CD8-positive, alpha-beta memory T cell (primary cell): ENCODE measurements at regions not wholly inside any gene's neighbourhood (a gene's known extent, or its start where the extent isn't known, plus 50 kb on each side); places are given as distances from the start of the nearest gene placed in this dataset.

Experiments used
- CTCF ChIA-PET: fragments of 350-600 bp; sonication (Branson Sonifier 250); formaldehyde crosslinking; loops from one replicate; lab custom pipeline; 2021; ENCODE audit warnings: antibody characterized with exemption; lab: Charles Lee
- POLR2A ChIA-PET: fragments of 350-600 bp; sonication (Branson Sonifier 250); formaldehyde crosslinking; loops from one replicate; lab custom pipeline; 2021; ENCODE audit warnings: antibody characterized with exemption; lab: Charles Lee
- DNase-seq, 5 donors: peaks; one replicate each; pipeline versions ENCODE4 v3.0.0 to v3.0.0-alpha.2; 2020 to 2022; ENCODE audit warnings: mixed read lengths in 1 of 5
- H3K27ac ChIP-seq: one replicate; pipeline ENCODE4 v1.7.0; 2013; ENCODE audit warnings: low read depth, mild to moderate bottlenecking, low read length, moderate library complexity
- H3K27me3 ChIP-seq: 2 replicates; pipeline ENCODE4 v1.7.0; 2013; ENCODE audit warnings: low read length, mild to moderate bottlenecking; ENCODE audit not compliant: insufficient read depth, poor library complexity, severe bottlenecking
- H3K36me3 ChIP-seq: 2 replicates; pipeline ENCODE4 v1.7.0; 2013; ENCODE audit warnings: mild to moderate bottlenecking, low read length, moderate library complexity; ENCODE audit not compliant: insufficient read depth
- H3K4me1 ChIP-seq: 2 replicates; pipeline ENCODE4 v1.7.0; 2013; ENCODE audit warnings: mild to moderate bottlenecking, low read length, moderate library complexity; ENCODE audit not compliant: insufficient read depth
- H3K4me3 ChIP-seq: 2 replicates; pipeline ENCODE4 v1.7.0; 2013; ENCODE audit warnings: mild to moderate bottlenecking, low read length
- H3K9me3 ChIP-seq: 2 replicates; pipeline ENCODE4 v1.7.0; 2013; ENCODE audit warnings: mild to moderate bottlenecking, low read length
- H3K27ac Mint-ChIP-seq, 8 donors: one replicate each; pipeline ENCODE4 v1.8.0; 2020 to 2021; ENCODE audit warnings: mixed read lengths in 8 of 8, mild to moderate bottlenecking in 6 of 8, inconsistent platforms in 3 of 8, moderate library complexity in 3 of 8
- H3K27me3 Mint-ChIP-seq, 2 donors: one replicate each; pipeline ENCODE4 v1.8.0; 2020 to 2021; ENCODE audit warnings: mixed read lengths in 2 of 2, mild to moderate bottlenecking in 1 of 2, moderate library complexity in 1 of 2
- H3K36me3 Mint-ChIP-seq, 3 donors: one replicate each; pipeline ENCODE4 v1.8.0; 2020 to 2021; ENCODE audit warnings: mixed read lengths in 3 of 3, inconsistent platforms in 1 of 3, mild to moderate bottlenecking in 1 of 3
- H3K4me1 Mint-ChIP-seq, 3 donors: one replicate each; pipeline ENCODE4 v1.8.0; 2020 to 2021; ENCODE audit warnings: mixed read lengths in 3 of 3, inconsistent platforms in 1 of 3, mild to moderate bottlenecking in 1 of 3
- H3K4me3 Mint-ChIP-seq, 7 donors: one replicate each; pipeline ENCODE4 v1.8.0; 2020 to 2021; ENCODE audit warnings: mixed read lengths in 7 of 7, mild to moderate bottlenecking in 6 of 7, moderate library complexity in 4 of 7, inconsistent platforms in 2 of 7
- H3K9me3 Mint-ChIP-seq, 5 donors: one replicate each; pipeline ENCODE4 v1.8.0; 2020 to 2022; ENCODE audit warnings: mixed read lengths in 5 of 5, mild to moderate bottlenecking in 3 of 5, moderate library complexity in 2 of 5, inconsistent platforms in 1 of 5

- no peak overlapping the region for H3K27ac ChIP-seq
- H3K36me3 Mint-ChIP-seq: no peaks in the 10 kb centered on the region
- H3K4me3 Mint-ChIP-seq: no peak overlapping the region
- no peaks in the 10 kb centered on the region for H3K27me3 ChIP-seq
- H3K36me3 ChIP-seq: no peaks in the 10 kb centered on the region
- no peaks in the 10 kb centered on the region for H3K9me3 ChIP-seq
- no peaks in the 10 kb centered on the region for H3K4me1 Mint-ChIP-seq
- CTCF ChIA-PET: no interaction called here
- H3K4me3 ChIP-seq: no peak overlapping the region
- H3K27ac Mint-ChIP-seq: no peak overlapping the region
- peaks cover 0 to 4% (median 1%) of the 10 kb centered on the region in 5 donors for H3K9me3 Mint-ChIP-seq
- DNase-seq: no peak
- POLR2A ChIA-PET: no interaction called here
- H3K27me3 Mint-ChIP-seq: peaks cover 0 to 3% of the 10 kb centered on the region in 2 donors
- H3K4me1 ChIP-seq: no peaks in the 10 kb centered on the region
These were observed 127.5 kb upstream of the GIMD1 start for GRCh38 chr4:106496061-106496460.

GRCh38 chr4:106495476-106495875 lies 126.9 kb upstream of the GIMD1 start:
- no peak overlapping the region for H3K4me3 Mint-ChIP-seq
- H3K27me3 ChIP-seq: no peaks in the 10 kb centered on the region
- ChIA-PET CTCF (no interaction called here), POLR2A (no interaction called here)
- H3K27me3 Mint-ChIP-seq: peaks cover 0 to 3% of the 10 kb centered on the region in 2 donors
- H3K4me1 ChIP-seq: no peaks in the 10 kb centered on the region
- no peak overlapping the region for H3K4me3 ChIP-seq
- no peak for DNase-seq
- H3K27ac ChIP-seq: no peak overlapping the region
- no peaks in the 10 kb centered on the region for H3K4me1 Mint-ChIP-seq
- peaks cover 0 to 4% (median 1%) of the 10 kb centered on the region in 5 donors for H3K9me3 Mint-ChIP-seq
- no peaks in the 10 kb centered on the region for H3K36me3 ChIP-seq
- H3K9me3 ChIP-seq: no peaks in the 10 kb centered on the region
- H3K36me3 Mint-ChIP-seq: no peaks in the 10 kb centered on the region
- H3K27ac Mint-ChIP-seq: no peak overlapping the region

GRCh38 chr4:106494066-106494465 lies 125.5 kb upstream of the GIMD1 start:
- Mint-ChIP-seq H3K27me3 (peaks cover 0 to 3% of the 10 kb centered on the region in 2 donors), H3K27ac (no peak overlapping the region), H3K9me3 (peaks cover 0 to 4% (median 1%) of the 10 kb centered on the region in 5 donors), H3K4me1 (no peaks in the 10 kb centered on the region), H3K36me3 (no peaks in the 10 kb centered on the region), H3K4me3 (no peak overlapping the region)
- H3K4me3 ChIP-seq: no peak overlapping the region
- ChIA-PET CTCF (no interaction called here), POLR2A (no interaction called here)
- no peaks in the 10 kb centered on the region for H3K36me3 ChIP-seq
- H3K4me1 ChIP-seq: no peaks in the 10 kb centered on the region
- no peak overlapping the region for H3K27ac ChIP-seq
- no peaks in the 10 kb centered on the region for H3K27me3 ChIP-seq
- H3K9me3 ChIP-seq: no peaks in the 10 kb centered on the region
- no peak for DNase-seq

GRCh38 chr4:106493086-106493485 lies 124.5 kb upstream of the GIMD1 start:
- no peaks in the 10 kb centered on the region for H3K36me3 Mint-ChIP-seq
- POLR2A ChIA-PET: no interaction called here
- Histone ChIP-seq H3K27me3 (no peaks in the 10 kb centered on the region), H3K36me3 (no peaks in the 10 kb centered on the region), H3K4me1 (no peaks in the 10 kb centered on the region), H3K4me3 (no peak overlapping the region), H3K9me3 (no peaks in the 10 kb centered on the region), H3K27ac (no peak overlapping the region)
- H3K27me3 Mint-ChIP-seq: peaks cover under 1 to 4% of the 10 kb centered on the region in 2 donors
- no peak overlapping the region for H3K4me3 Mint-ChIP-seq
- no peak for DNase-seq
- H3K9me3 Mint-ChIP-seq: peaks cover 0 to 4% (median 2%) of the 10 kb centered on the region in 5 donors
- H3K4me1 Mint-ChIP-seq: no peaks in the 10 kb centered on the region
- no peak overlapping the region for H3K27ac Mint-ChIP-seq
- CTCF ChIA-PET: no interaction called here

GRCh38 chr4:106486533-106486932 lies 118.0 kb upstream of the GIMD1 start:
- ChIA-PET POLR2A (no interaction called here), CTCF (no interaction called here)
- peaks cover 4 to 7% of the 10 kb centered on the region in 2 donors for H3K27me3 Mint-ChIP-seq
- Histone ChIP-seq H3K4me1 (no peaks in the 10 kb centered on the region), H3K27ac (no peak overlapping the region), H3K4me3 (no peak overlapping the region), H3K9me3 (no peaks in the 10 kb centered on the region), H3K27me3 (no peaks in the 10 kb centered on the region), H3K36me3 (no peaks in the 10 kb centered on the region)
- no peak overlapping the region for H3K4me3 Mint-ChIP-seq
- no peaks in the 10 kb centered on the region for H3K4me1 Mint-ChIP-seq
- no peaks in the 10 kb centered on the region for H3K36me3 Mint-ChIP-seq
- H3K9me3 Mint-ChIP-seq: peaks cover 0 to 6% (median 4%) of the 10 kb centered on the region in 5 donors
- H3K27ac Mint-ChIP-seq: no peak overlapping the region
- DNase-seq: no peak

- H3K27ac Mint-ChIP-seq: no peak overlapping the region
- peaks cover 0 to 6% (median 2%) of the 10 kb centered on the region in 5 donors for H3K9me3 Mint-ChIP-seq
- Histone ChIP-seq H3K4me3 (no peak overlapping the region), H3K27me3 (no peaks in the 10 kb centered on the region), H3K9me3 (no peaks in the 10 kb centered on the region), H3K36me3 (no peaks in the 10 kb centered on the region), H3K4me1 (no peaks in the 10 kb centered on the region), H3K27ac (no peak overlapping the region)
- H3K4me1 Mint-ChIP-seq: no peaks in the 10 kb centered on the region
- DNase-seq: no peak
- H3K36me3 Mint-ChIP-seq: no peaks in the 10 kb centered on the region
- POLR2A ChIA-PET: no interaction called here
- no peak overlapping the region for H3K4me3 Mint-ChIP-seq
- H3K27me3 Mint-ChIP-seq: peaks cover 0 to 1% of the 10 kb centered on the region in 2 donors
- CTCF ChIA-PET: no interaction called here
These were observed 113.2 kb upstream of the GIMD1 start for GRCh38 chr4:106481801-106482200.

GRCh38 chr4:106478152-106478551 lies 109.6 kb upstream of the GIMD1 start:
- Histone ChIP-seq H3K27me3 (no peaks in the 10 kb centered on the region), H3K36me3 (no peaks in the 10 kb centered on the region), H3K9me3 (no peaks in the 10 kb centered on the region), H3K27ac (no peak overlapping the region), H3K4me3 (no peak overlapping the region), H3K4me1 (no peaks in the 10 kb centered on the region)
- Mint-ChIP-seq H3K27ac (no peak overlapping the region), H3K9me3 (peaks cover 0 to 6% (median 0%) of the 10 kb centered on the region in 5 donors), H3K4me1 (no peaks in the 10 kb centered on the region), H3K27me3 (no peaks in the 10 kb centered on the region), H3K36me3 (no peaks in the 10 kb centered on the region), H3K4me3 (no peak overlapping the region)
- ChIA-PET POLR2A (no interaction called here), CTCF (no interaction called here)
- no peak for DNase-seq

GRCh38 chr4:106476741-106477140 lies 108.2 kb upstream of the GIMD1 start:
- CTCF ChIA-PET: no interaction called here
- Mint-ChIP-seq H3K36me3 (no peaks in the 10 kb centered on the region), H3K9me3 (peaks cover 0 to 9% (median 0%) of the 10 kb centered on the region in 5 donors), H3K4me3 (no peak overlapping the region), H3K27ac (no peak overlapping the region), H3K27me3 (peaks cover 0 to 7% of the 10 kb centered on the region in 2 donors), H3K4me1 (no peaks in the 10 kb centered on the region)
- Histone ChIP-seq H3K4me1 (no peaks in the 10 kb centered on the region), H3K4me3 (no peak overlapping the region), H3K27ac (no peak overlapping the region), H3K36me3 (no peaks in the 10 kb centered on the region), H3K9me3 (no peaks in the 10 kb centered on the region), H3K27me3 (no peaks in the 10 kb centered on the region)
- POLR2A ChIA-PET: no interaction called here
- DNase-seq: no peak

GRCh38 chr4:106473515-106473914 lies 104.9 kb upstream of the GIMD1 start:
- ChIA-PET CTCF (no interaction called here), POLR2A (no interaction called here)
- H3K9me3 ChIP-seq: no peaks in the 10 kb centered on the region
- no peak overlapping the region for H3K4me3 Mint-ChIP-seq
- H3K27ac ChIP-seq: no peak overlapping the region
- H3K27me3 ChIP-seq: no peaks in the 10 kb centered on the region
- H3K36me3 Mint-ChIP-seq: no peaks in the 10 kb centered on the region
- no peaks in the 10 kb centered on the region for H3K4me1 Mint-ChIP-seq
- H3K9me3 Mint-ChIP-seq: peaks cover 0 to 12% (median 2%) of the 10 kb centered on the region in 5 donors
- H3K4me1 ChIP-seq: no peaks in the 10 kb centered on the region
- no peaks in the 10 kb centered on the region for H3K36me3 ChIP-seq
- peaks cover 0 to 7% of the 10 kb centered on the region in 2 donors for H3K27me3 Mint-ChIP-seq
- no peak overlapping the region for H3K27ac Mint-ChIP-seq
- H3K4me3 ChIP-seq: no peak overlapping the region
- DNase-seq: no peak
